Activated CD8-positive, alpha-beta memory T cell treated with anti-CD3 and anti-CD28 coated beads, Interleukin-2, amount 10 ng/mL, durations not matched to agents 7 days and 5 days (primary cell): ENCODE measurements at regions not wholly inside any gene's neighbourhood (a gene's known extent, or its start where the extent isn't known, plus 50 kb on each side); places are given as distances from the start of the nearest gene placed in this dataset.

Experiments
- ATAC-seq: fragments of 150-1000 bp; cut with Tn5 transposase; one replicate; pipeline ENCODE4 v1.10.0; 2021; ENCODE audit warnings: moderate library complexity
- CTCF ChIA-PET: fragments of 350-600 bp; sonication (Branson Sonifier 250); formaldehyde crosslinking; loops from one replicate; lab custom pipeline; 2021; ENCODE audit warnings: antibody characterized with exemption; lab: Charles Lee
- DNase-seq: peaks from one replicate; pipeline ENCODE4 v3.0.0-alpha.2; 2020
- H3K27ac Mint-ChIP-seq: one replicate; pipeline ENCODE4 v1.8.0; 2021; ENCODE audit warnings: mild to moderate bottlenecking, mixed read lengths
- H3K27me3 Mint-ChIP-seq: one replicate; pipeline ENCODE4 v1.8.0; 2021; ENCODE audit warnings: mixed read lengths
- H3K36me3 Mint-ChIP-seq: one replicate; pipeline ENCODE4 v1.8.0; 2021; ENCODE audit warnings: mild to moderate bottlenecking, mixed read lengths
- H3K4me1 Mint-ChIP-seq: one replicate; pipeline ENCODE4 v1.8.0; 2021; ENCODE audit warnings: mixed read lengths
- H3K4me3 Mint-ChIP-seq: one replicate; pipeline ENCODE4 v1.8.0; 2021; ENCODE audit warnings: mild to moderate bottlenecking, moderate library complexity, mixed read lengths
- H3K9me3 Mint-ChIP-seq: one replicate; pipeline ENCODE4 v1.8.0; 2022; ENCODE audit warnings: low read depth, mixed read lengths

GRCh38 chr12:105744371-105745058, 394.2 kb downstream of the NUAK1 start:
- no peaks in the 10 kb centered on the region for H3K36me3 Mint-ChIP-seq
- no peaks in the 10 kb centered on the region for H3K9me3 Mint-ChIP-seq
- no peaks in the 10 kb centered on the region for H3K4me1 Mint-ChIP-seq
- CTCF ChIA-PET = no interaction called here
- no peak overlapping the region for H3K4me3 Mint-ChIP-seq
- no peak for ATAC-seq
- H3K27ac Mint-ChIP-seq = no peak overlapping the region
- no peak for DNase-seq
- H3K27me3 Mint-ChIP-seq = peaks cover 3% of the 10 kb centered on the region

- H3K27me3 Mint-ChIP-seq = peaks cover 3% of the 10 kb centered on the region
- ATAC-seq (no peak), DNase-seq (no peak)
- H3K36me3 Mint-ChIP-seq = no peaks in the 10 kb centered on the region
- H3K4me3 Mint-ChIP-seq = no peak overlapping the region
- H3K4me1 Mint-ChIP-seq = no peaks in the 10 kb centered on the region
- H3K27ac Mint-ChIP-seq = no peak overlapping the region
- H3K9me3 Mint-ChIP-seq = no peaks in the 10 kb centered on the region
- CTCF ChIA-PET = no interaction called here
Measured at GRCh38 chr12:105745811-105746210, 392.9 kb downstream of the NUAK1 start.

GRCh38 chr12:105748806-105749600, 389.8 kb downstream of the NUAK1 start:
- Mint-ChIP-seq H3K4me3 (no peak overlapping the region), H3K9me3 (no peaks in the 10 kb centered on the region), H3K27me3 (peaks cover 3% of the 10 kb centered on the region), H3K36me3 (no peaks in the 10 kb centered on the region), H3K4me1 (no peaks in the 10 kb centered on the region), H3K27ac (no peak overlapping the region)
- no peak for ATAC-seq
- CTCF ChIA-PET = no interaction called here
- DNase-seq = no peak

GRCh38 chr12:105750096-105750495, 388.7 kb downstream of the NUAK1 start:
- CTCF ChIA-PET = no interaction called here
- no peak for ATAC-seq
- no peaks in the 10 kb centered on the region for H3K9me3 Mint-ChIP-seq
- H3K4me3 Mint-ChIP-seq = no peak overlapping the region
- H3K4me1 Mint-ChIP-seq = no peaks in the 10 kb centered on the region
- H3K36me3 Mint-ChIP-seq = no peaks in the 10 kb centered on the region
- H3K27me3 Mint-ChIP-seq = peaks cover 3% of the 10 kb centered on the region
- DNase-seq = no peak
- H3K27ac Mint-ChIP-seq = no peak overlapping the region

- Mint-ChIP-seq H3K4me1 (no peaks in the 10 kb centered on the region), H3K27ac (no peak overlapping the region), H3K4me3 (no peak overlapping the region), H3K27me3 (no peaks in the 10 kb centered on the region), H3K9me3 (no peaks in the 10 kb centered on the region), H3K36me3 (no peaks in the 10 kb centered on the region)
- DNase-seq (no peak), ATAC-seq (no peak)
- CTCF ChIA-PET = no interaction called here
Measured at GRCh38 chr12:105754313-105754712, 384.4 kb downstream of the NUAK1 start.

- no peak overlapping the region for H3K4me3 Mint-ChIP-seq
- CTCF ChIA-PET = no interaction called here
- DNase-seq (no peak), ATAC-seq (no peak)
- no peak overlapping the region for H3K27ac Mint-ChIP-seq
- H3K9me3 Mint-ChIP-seq = no peaks in the 10 kb centered on the region
- H3K4me1 Mint-ChIP-seq = no peaks in the 10 kb centered on the region
- H3K27me3 Mint-ChIP-seq = no peaks in the 10 kb centered on the region
- no peaks in the 10 kb centered on the region for H3K36me3 Mint-ChIP-seq
Measured at GRCh38 chr12:105756961-105757360, 381.8 kb downstream of the NUAK1 start.

- H3K36me3 Mint-ChIP-seq = no peaks in the 10 kb centered on the region
- CTCF ChIA-PET = no interaction called here
- H3K27me3 Mint-ChIP-seq = peaks cover 2% of the 10 kb centered on the region
- H3K4me3 Mint-ChIP-seq = no peak overlapping the region
- no peak for DNase-seq
- H3K27ac Mint-ChIP-seq = no peak overlapping the region
- H3K9me3 Mint-ChIP-seq = no peaks in the 10 kb centered on the region
- H3K4me1 Mint-ChIP-seq = no peaks in the 10 kb centered on the region
- no peak for ATAC-seq
Measured at GRCh38 chr12:105759149-105759548, 379.6 kb downstream of the NUAK1 start.

GRCh38 chr12:105761075-105761474, 377.7 kb downstream of the NUAK1 start:
- DNase-seq (no peak), ATAC-seq (no peak)
- CTCF ChIA-PET = no interaction called here
- Mint-ChIP-seq H3K4me3 (no peak overlapping the region), H3K27ac (no peak overlapping the region), H3K9me3 (no peaks in the 10 kb centered on the region), H3K27me3 (peaks cover 5% of the 10 kb centered on the region), H3K36me3 (no peaks in the 10 kb centered on the region), H3K4me1 (no peaks in the 10 kb centered on the region)

GRCh38 chr12:105764216-105764835, 374.4 kb downstream of the NUAK1 start:
- H3K4me1 Mint-ChIP-seq = no peaks in the 10 kb centered on the region
- no peaks in the 10 kb centered on the region for H3K9me3 Mint-ChIP-seq
- CTCF ChIA-PET = no interaction called here
- H3K4me3 Mint-ChIP-seq = no peak overlapping the region
- H3K27ac Mint-ChIP-seq = no peak overlapping the region
- peaks cover 9% of the 10 kb centered on the region for H3K27me3 Mint-ChIP-seq
- H3K36me3 Mint-ChIP-seq = no peaks in the 10 kb centered on the region
- ATAC-seq (no peak), DNase-seq (no peak)

GRCh38 chr12:105765053-105766014, 373.4 kb downstream of the NUAK1 start:
- ATAC-seq = no peak
- Mint-ChIP-seq H3K36me3 (no peaks in the 10 kb centered on the region), H3K4me1 (no peaks in the 10 kb centered on the region), H3K27me3 (peaks cover 9% of the 10 kb centered on the region), H3K27ac (no peak overlapping the region), H3K9me3 (no peaks in the 10 kb centered on the region), H3K4me3 (no peak overlapping the region)
- CTCF ChIA-PET = no interaction called here
- DNase-seq = no peak

- Mint-ChIP-seq H3K4me1 (no peaks in the 10 kb centered on the region), H3K36me3 (no peaks in the 10 kb centered on the region), H3K27me3 (peaks cover 9% of the 10 kb centered on the region), H3K9me3 (no peaks in the 10 kb centered on the region), H3K27ac (no peak overlapping the region), H3K4me3 (no peak overlapping the region)
- ATAC-seq = no peak
- DNase-seq = no peak
- CTCF ChIA-PET = no interaction called here
Measured at GRCh38 chr12:105766029-105766428, 372.7 kb downstream of the NUAK1 start.

- ATAC-seq (no peak), DNase-seq (no peak)
- no peak overlapping the region for H3K4me3 Mint-ChIP-seq
- peaks cover 6% of the 10 kb centered on the region for H3K27me3 Mint-ChIP-seq
- H3K4me1 Mint-ChIP-seq = no peaks in the 10 kb centered on the region
- CTCF ChIA-PET = no interaction called here
- no peaks in the 10 kb centered on the region for H3K9me3 Mint-ChIP-seq
- no peak overlapping the region for H3K27ac Mint-ChIP-seq
- no peaks in the 10 kb centered on the region for H3K36me3 Mint-ChIP-seq
Measured at GRCh38 chr12:105769486-105769885, 369.3 kb downstream of the NUAK1 start.

- Mint-ChIP-seq H3K4me3 (no peak overlapping the region), H3K27ac (no peak overlapping the region)
- no peak for ATAC-seq
Measured at GRCh38 chr12:105773471-105773870, 365.3 kb downstream of the NUAK1 start.

More at GRCh38 chr12:105773471-105773870, 365.3 kb downstream of the NUAK1 start:
- Mint-ChIP-seq H3K27me3 (no peaks in the 10 kb centered on the region), H3K9me3 (no peaks in the 10 kb centered on the region), H3K36me3 (no peaks in the 10 kb centered on the region), H3K4me1 (no peaks in the 10 kb centered on the region)
- DNase-seq = no peak
- CTCF ChIA-PET = no interaction called here
